A673 (cell line): ENCODE measurements at regions not wholly inside any gene's neighbourhood (a gene's known extent, or its start where the extent isn't known, plus 50 kb on each side); places are given as distances from the start of the nearest gene placed in this dataset.

Experiments used
- BruUV-seq: library from RNA; stranded (reverse); fragments of 400-500 nt; replicated peaks from 2 replicates; lab custom pipeline; 2021; lab: Mats Ljungman, UMichigan
- CTCF ChIA-PET: fragments of 300-600 bp; sonication (Branson Sonifier 250); formaldehyde crosslinking; loops from one replicate; lab custom pipeline; 2022; ENCODE audit warnings: antibody characterized with exemption; lab: Charles Lee
- POLR2A ChIA-PET: fragments of 300-600 bp; sonication (Branson Sonifier 250); formaldehyde crosslinking; loops from one replicate; lab custom pipeline; 2022; ENCODE audit warnings: antibody characterized with exemption; ENCODE audit not compliant: low non-redundant PET; lab: Charles Lee
- DNase-seq: peaks from one replicate; pipeline ENCODE4 v3.0.0-alpha.2; 2015; ENCODE audit warnings: low spot score
- H3K27ac ChIP-seq: fragments of 200-600 bp; sonication (generic); 2 replicates; pipeline ENCODE4 v1.5.1; 2016; ENCODE audit warnings: mixed run types, low read depth, mild to moderate bottlenecking, mixed read lengths, antibody characterized with exemption, low read length; ENCODE audit not compliant: poor library complexity, severe bottlenecking
- H3K27me3 ChIP-seq: fragments of 200-600 bp; sonication (generic); replicated peaks from 2 replicates; pipeline ENCODE4 v1.6.1; 2017; ENCODE audit warnings: mixed run types, low read depth, mild to moderate bottlenecking, mixed read lengths, antibody characterized with exemption, low read length; ENCODE audit not compliant: insufficient read depth, poor library complexity
- H3K36me3 ChIP-seq: fragments of 200-600 bp; sonication (generic); 2 replicates; pipeline ENCODE4 v1.6.1; 2016; ENCODE audit warnings: mixed run types, mild to moderate bottlenecking, mixed read lengths, antibody characterized with exemption, low read length; ENCODE audit not compliant: insufficient read depth, poor library complexity, severe bottlenecking
- H3K4me1 ChIP-seq: fragments of 200-600 bp; sonication (generic); 2 replicates; pipeline ENCODE4 v1.6.1; 2017; ENCODE audit warnings: mixed run types, mild to moderate bottlenecking, mixed read lengths, antibody characterized with exemption, low read length; ENCODE audit not compliant: insufficient read depth, poor library complexity, severe bottlenecking
- H3K4me3 ChIP-seq: fragments of 200-600 bp; sonication (generic); 2 replicates; pipeline ENCODE4 v1.5.1; 2016; ENCODE audit warnings: low read depth, mixed run types, mild to moderate bottlenecking, mixed read lengths, low read length; ENCODE audit not compliant: poor library complexity, severe bottlenecking
- H3K9me3 ChIP-seq: fragments of 200-600 bp; sonication (generic); 2 replicates; pipeline ENCODE4 v1.6.1; 2016; ENCODE audit warnings: mixed run types, low read depth, mild to moderate bottlenecking, mixed read lengths, antibody characterized with exemption, low read length; ENCODE audit not compliant: poor library complexity, severe bottlenecking
- CTCF ChIP-seq: fragments of 300-800, 200-600 bp; sonication (generic); conservative IDR thresholded peaks from 2 replicates; pipeline ENCODE4 v1.5.1; 2017; ENCODE audit warnings: low read depth, mild to moderate bottlenecking, antibody characterized with exemption, low read length, moderate library complexity, mixed read lengths
- EZH2 ChIP-seq: fragments of 200-600 bp; sonication (generic); IDR thresholded peaks from 2 replicates; pipeline ENCODE4 v1.6.1; 2017; ENCODE audit warnings: borderline replicate concordance, low read depth, mild to moderate bottlenecking, mixed read lengths, antibody characterized with exemption, low read length; ENCODE audit not compliant: poor library complexity, severe bottlenecking
- intact Hi-C: fragments of 100-400 bp; cut with micrococcal nuclease; formaldehyde crosslinking; loops from one replicate; pipeline ENCODE4 v1.10.0; 2022; ENCODE audit not compliant: unreplicated experiment

GRCh38 chr22:46070215-46070802 lies 80.0 kb upstream of the PPARA start:
- BruUV-seq = TSS peak; percentile 21
- H3K4me1 ChIP-seq = peaks cover 29% of the 10 kb centered on the region
- peaks cover 23% of the 10 kb centered on the region for H3K36me3 ChIP-seq
- TF ChIP-seq EZH2 (no peak), CTCF (no peak)
- ChIA-PET POLR2A (interaction anchor here (0.7 kb wide), 1 partner anchor 47 kb away, joined by 3 read pairs; no protein-coding TSS in a partner anchor), CTCF (interaction anchor here (0.6 kb wide), 1 partner anchor 493 kb away, joined by 4 read pairs; no protein-coding TSS in a partner anchor)
- H3K27me3 ChIP-seq = no peaks in the 10 kb centered on the region
- intact Hi-C loops = no loop called here
- peak; percentile 76 for DNase-seq
- peak overlapping the region; percentile 100 for H3K27ac ChIP-seq
- H3K9me3 ChIP-seq = no peaks in the 10 kb centered on the region
- H3K4me3 ChIP-seq = peak overlapping the region; percentile 87

GRCh38 chr22:46070803-46071450 lies 79.4 kb upstream of the PPARA start:
- ChIA-PET POLR2A (interaction anchor here (0.7 kb wide), 1 partner anchor 46 kb away, joined by 3 read pairs; no protein-coding TSS in a partner anchor), CTCF (interaction anchor here (0.6 kb wide), 1 partner anchor 493 kb away, joined by 4 read pairs; no protein-coding TSS in a partner anchor)
- Histone ChIP-seq H3K27ac (peak overlapping the region; percentile 100), H3K4me1 (peaks cover 28% of the 10 kb centered on the region), H3K4me3 (peak overlapping the region; percentile 87), H3K27me3 (no peaks in the 10 kb centered on the region), H3K9me3 (no peaks in the 10 kb centered on the region), H3K36me3 (peaks cover 29% of the 10 kb centered on the region)
- intact Hi-C loops = no loop called here
- TF ChIP-seq EZH2 (no peak), CTCF (no peak)
- DNase-seq = peak; percentile 91
- no TSS peak for BruUV-seq

- intact Hi-C loops = no loop called here
- peak overlapping the region; percentile 98 for H3K27ac ChIP-seq
- BruUV-seq = no TSS peak
- H3K4me3 ChIP-seq = peak overlapping the region; percentile 85
- POLR2A ChIA-PET = no interaction called here
- peaks cover 34% of the 10 kb centered on the region for H3K36me3 ChIP-seq
- CTCF ChIA-PET = no interaction called here
- peaks cover 28% of the 10 kb centered on the region for H3K4me1 ChIP-seq
- TF ChIP-seq EZH2 = no peak
- TF ChIP-seq CTCF = no peak
- DNase-seq = peak; percentile 97
- no peaks in the 10 kb centered on the region for H3K9me3 ChIP-seq
- no peaks in the 10 kb centered on the region for H3K27me3 ChIP-seq
Measured at GRCh38 chr22:46071451-46072109, 78.7 kb upstream of the PPARA start.
